HG03108 (cell line): ENCODE measurements at regions not wholly inside any gene's neighbourhood (a gene's known extent, or its start where the extent isn't known, plus 50 kb on each side); places are given as distances from the start of the nearest gene placed in this dataset.

Experiments used
- ATAC-seq: cut with Tn5 transposase; IDR thresholded peaks from one replicate; pipeline ENCODE4 v1.9.1; 2021; ENCODE audit warnings: moderate library complexity; ENCODE audit not compliant: unreplicated experiment

GRCh38 chr3:124563376-124563775 is 166.9 kb upstream of the UMPS start:
- no peak for ATAC-seq

GRCh38 chr3:124565013-124565412 is 165.2 kb upstream of the UMPS start:
- no peak for ATAC-seq

GRCh38 chr3:124565551-124565950 is 164.7 kb upstream of the UMPS start:
- ATAC-seq: no peak

GRCh38 chr3:124566701-124567100 is 163.6 kb upstream of the UMPS start:
- no peak for ATAC-seq

GRCh38 chr3:124567179-124567578 is 163.1 kb upstream of the UMPS start:
- ATAC-seq: no peak

- no peak for ATAC-seq
Measured at GRCh38 chr3:124569761-124570160, 160.5 kb upstream of the UMPS start.

- ATAC-seq: no peak
Measured at GRCh38 chr3:124570232-124570631, 160.0 kb upstream of the UMPS start.

- no peak for ATAC-seq
Measured at GRCh38 chr3:124572851-124573405, 157.3 kb upstream of the UMPS start.

- no peak for ATAC-seq
Measured at GRCh38 chr3:124574012-124574411, 156.2 kb upstream of the UMPS start.

- no peak for ATAC-seq
Measured at GRCh38 chr3:124576565-124577493, 153.4 kb upstream of the UMPS start.

GRCh38 chr3:124577494-124578167 is 152.6 kb upstream of the UMPS start:
- ATAC-seq: no peak

GRCh38 chr3:124579641-124580040 is 150.6 kb upstream of the UMPS start:
- no peak for ATAC-seq

- no peak for ATAC-seq
Measured at GRCh38 chr3:124582196-124582595, 148.1 kb upstream of the UMPS start.

- no peak for ATAC-seq
Measured at GRCh38 chr3:124582621-124583395, 147.4 kb upstream of the UMPS start.

- ATAC-seq: no peak
Measured at GRCh38 chr3:124584245-124584551, 146.1 kb upstream of the UMPS start.

- no peak for ATAC-seq
Measured at GRCh38 chr3:124584552-124585391, 145.5 kb upstream of the UMPS start.

- ATAC-seq: no peak
Measured at GRCh38 chr3:124586126-124587052, 143.9 kb upstream of the UMPS start.

GRCh38 chr3:124587053-124587408 is 143.2 kb upstream of the UMPS start:
- no peak for ATAC-seq

- ATAC-seq: no peak
Measured at GRCh38 chr3:124588036-124588435, 142.2 kb upstream of the UMPS start.
